ENCODE measurements at regions not wholly inside any gene's neighbourhood (a gene's known extent, or its start where the extent isn't known, plus 50 kb on each side); places are given as distances from the start of the nearest gene placed in this dataset.

DNA sequence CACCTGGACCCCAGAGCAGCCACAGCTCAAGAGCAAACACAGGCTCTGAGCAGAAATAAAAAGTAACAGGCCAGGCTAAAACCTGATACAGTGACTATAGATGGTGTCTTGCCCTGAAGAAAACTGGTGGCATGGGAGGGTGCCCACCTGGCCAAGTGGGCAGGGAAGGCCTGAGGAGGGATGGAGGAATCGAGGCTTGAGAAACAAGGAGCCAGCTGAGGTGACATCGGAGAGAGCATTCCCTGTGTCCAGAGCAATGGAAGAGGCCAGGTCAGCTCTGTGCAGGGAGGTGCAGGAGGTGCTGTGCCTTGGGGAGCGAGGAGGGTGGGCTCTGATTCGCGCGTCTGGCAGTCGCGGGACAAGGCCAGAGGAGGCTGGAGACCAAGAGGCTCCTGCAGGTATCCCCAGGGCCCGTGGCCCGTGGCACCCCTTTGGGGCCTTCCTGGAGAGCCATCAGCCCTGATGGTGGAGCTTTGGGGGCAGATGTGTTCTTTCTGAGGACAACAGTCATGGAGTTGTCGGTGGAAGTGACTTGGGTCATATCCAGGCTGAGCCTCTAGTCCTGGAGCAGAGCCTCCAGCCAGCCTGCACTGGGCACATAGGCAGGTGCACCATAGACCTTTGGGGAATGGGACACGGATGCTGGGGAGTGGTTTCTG, 56.1 kb downstream of the PLXNA1 start:
- TF ChIP-seq, protein P1, sequence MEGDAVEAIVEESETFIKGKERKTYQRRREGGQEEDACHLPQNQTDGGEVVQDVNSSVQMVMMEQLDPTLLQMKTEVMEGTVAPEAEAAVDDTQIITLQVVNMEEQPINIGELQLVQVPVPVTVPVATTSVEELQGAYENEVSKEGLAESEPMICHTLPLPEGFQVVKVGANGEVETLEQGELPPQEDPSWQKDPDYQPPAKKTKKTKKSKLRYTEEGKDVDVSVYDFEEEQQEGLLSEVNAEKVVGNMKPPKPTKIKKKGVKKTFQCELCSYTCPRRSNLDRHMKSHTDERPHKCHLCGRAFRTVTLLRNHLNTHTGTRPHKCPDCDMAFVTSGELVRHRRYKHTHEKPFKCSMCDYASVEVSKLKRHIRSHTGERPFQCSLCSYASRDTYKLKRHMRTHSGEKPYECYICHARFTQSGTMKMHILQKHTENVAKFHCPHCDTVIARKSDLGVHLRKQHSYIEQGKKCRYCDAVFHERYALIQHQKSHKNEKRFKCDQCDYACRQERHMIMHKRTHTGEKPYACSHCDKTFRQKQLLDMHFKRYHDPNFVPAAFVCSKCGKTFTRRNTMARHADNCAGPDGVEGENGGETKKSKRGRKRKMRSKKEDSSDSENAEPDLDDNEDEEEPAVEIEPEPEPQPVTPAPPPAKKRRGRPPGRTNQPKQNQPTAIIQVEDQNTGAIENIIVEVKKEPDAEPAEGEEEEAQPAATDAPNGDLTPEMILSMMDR (IDR thresholded peaks at IDR 0.05; ENCODE audit: insufficient read depth, low read length) = no peak
- TF ChIP-seq POLR2AphosphoS5 (IDR thresholded peaks at IDR 0.05; ENCODE audit: low read depth) (no peak), SPI1 (IDR thresholded peaks at IDR 0.05; ENCODE audit: borderline replicate concordance, low read depth) (no peak), GABPA (IDR thresholded peaks at IDR 0.05; ENCODE audit: low read depth) (no peak)
- TF ChIP-seq, protein P2, sequence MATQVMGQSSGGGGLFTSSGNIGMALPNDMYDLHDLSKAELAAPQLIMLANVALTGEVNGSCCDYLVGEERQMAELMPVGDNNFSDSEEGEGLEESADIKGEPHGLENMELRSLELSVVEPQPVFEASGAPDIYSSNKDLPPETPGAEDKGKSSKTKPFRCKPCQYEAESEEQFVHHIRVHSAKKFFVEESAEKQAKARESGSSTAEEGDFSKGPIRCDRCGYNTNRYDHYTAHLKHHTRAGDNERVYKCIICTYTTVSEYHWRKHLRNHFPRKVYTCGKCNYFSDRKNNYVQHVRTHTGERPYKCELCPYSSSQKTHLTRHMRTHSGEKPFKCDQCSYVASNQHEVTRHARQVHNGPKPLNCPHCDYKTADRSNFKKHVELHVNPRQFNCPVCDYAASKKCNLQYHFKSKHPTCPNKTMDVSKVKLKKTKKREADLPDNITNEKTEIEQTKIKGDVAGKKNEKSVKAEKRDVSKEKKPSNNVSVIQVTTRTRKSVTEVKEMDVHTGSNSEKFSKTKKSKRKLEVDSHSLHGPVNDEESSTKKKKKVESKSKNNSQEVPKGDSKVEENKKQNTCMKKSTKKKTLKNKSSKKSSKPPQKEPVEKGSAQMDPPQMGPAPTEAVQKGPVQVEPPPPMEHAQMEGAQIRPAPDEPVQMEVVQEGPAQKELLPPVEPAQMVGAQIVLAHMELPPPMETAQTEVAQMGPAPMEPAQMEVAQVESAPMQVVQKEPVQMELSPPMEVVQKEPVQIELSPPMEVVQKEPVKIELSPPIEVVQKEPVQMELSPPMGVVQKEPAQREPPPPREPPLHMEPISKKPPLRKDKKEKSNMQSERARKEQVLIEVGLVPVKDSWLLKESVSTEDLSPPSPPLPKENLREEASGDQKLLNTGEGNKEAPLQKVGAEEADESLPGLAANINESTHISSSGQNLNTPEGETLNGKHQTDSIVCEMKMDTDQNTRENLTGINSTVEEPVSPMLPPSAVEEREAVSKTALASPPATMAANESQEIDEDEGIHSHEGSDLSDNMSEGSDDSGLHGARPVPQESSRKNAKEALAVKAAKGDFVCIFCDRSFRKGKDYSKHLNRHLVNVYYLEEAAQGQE (IDR thresholded peaks at IDR 0.05; ENCODE audit: insufficient replicate concordance, low read depth) = no peak
